Amniotic stem cell (primary cell): ENCODE measurements at regions not wholly inside any gene's neighbourhood (a gene's known extent, or its start where the extent isn't known, plus 50 kb on each side); places are given as distances from the start of the nearest gene placed in this dataset.
A peak's percentile ranks its signal among the peaks of the same experiment; 100 is the strongest.
"Not testable (repeated sequence)": the region's sequence is repeated elsewhere in the genome, so short reads cannot be mapped to it uniquely, and the experiment has no call there.

Experiments
- DNase-seq: peaks from one replicate; lab custom pipeline; 2025; lab: John Stamatoyannopoulos, UW

- no peak for DNase-seq
These were observed 516.5 kb upstream of the MGAT4C start for GRCh38 chr12:86772696-86773095.

GRCh38 chr12:86770871-86771270 lies 514.7 kb upstream of the MGAT4C start:
- no peak for DNase-seq

- DNase-seq = no peak
These were observed 492.7 kb upstream of the MGAT4C start for GRCh38 chr12:86748894-86749293.

- DNase-seq = no peak
These were observed 488.5 kb upstream of the MGAT4C start for GRCh38 chr12:86744547-86745212.

GRCh38 chr12:86743875-86744536 lies 487.8 kb upstream of the MGAT4C start:
- DNase-seq = no peak

GRCh38 chr12:86741531-86741930 lies 485.3 kb upstream of the MGAT4C start:
- DNase-seq = no peak

- DNase-seq = no peak
These were observed 479.7 kb upstream of the MGAT4C start for GRCh38 chr12:86735851-86736250.

- no peak for DNase-seq
These were observed 478.9 kb upstream of the MGAT4C start for GRCh38 chr12:86735072-86735471.

GRCh38 chr12:86730233-86730632 lies 474.0 kb upstream of the MGAT4C start:
- no peak for DNase-seq

- DNase-seq = no peak
These were observed 473.5 kb upstream of the MGAT4C start for GRCh38 chr12:86729739-86730138.

- peak; percentile 13 for DNase-seq
These were observed 471.0 kb upstream of the MGAT4C start for GRCh38 chr12:86727160-86727559.

GRCh38 chr12:86724716-86725115 lies 468.5 kb upstream of the MGAT4C start:
- no peak for DNase-seq

GRCh38 chr12:86723326-86723725 lies 467.1 kb upstream of the MGAT4C start:
- no peak for DNase-seq

GRCh38 chr12:86721713-86722397 lies 465.7 kb upstream of the MGAT4C start:
- DNase-seq = no peak

GRCh38 chr12:86719381-86719780 lies 463.2 kb upstream of the MGAT4C start:
- DNase-seq = no peak

GRCh38 chr12:86713121-86713520 lies 456.9 kb upstream of the MGAT4C start:
- no peak for DNase-seq

GRCh38 chr12:86712425-86712843 lies 456.2 kb upstream of the MGAT4C start:
- peak; percentile 91 for DNase-seq

GRCh38 chr12:86711731-86712130 lies 455.5 kb upstream of the MGAT4C start:
- DNase-seq = no peak

GRCh38 chr12:86710109-86710508 lies 453.9 kb upstream of the MGAT4C start:
- DNase-seq = no peak

GRCh38 chr12:86709017-86709416 lies 452.8 kb upstream of the MGAT4C start:
- DNase-seq = not testable (repeated sequence)

- DNase-seq = peak; percentile 4
These were observed 442.4 kb upstream of the MGAT4C start for GRCh38 chr12:86698641-86698980.

GRCh38 chr12:86697916-86698640 lies 441.9 kb upstream of the MGAT4C start:
- no peak for DNase-seq
